ENCODE measurements at regions not wholly inside any gene's neighbourhood (a gene's known extent, or its start where the extent isn't known, plus 50 kb on each side); places are given as distances from the start of the nearest gene placed in this dataset.

GRCh38 chr2:71744781-71745180 is 291.4 kb downstream of the DYSF start:
- no peak for TF ChIP-seq POLR2AphosphoS5 (IDR thresholded peaks at IDR 0.05; ENCODE audit: borderline replicate concordance, low read depth, low read length)
- TF ChIP-seq EZH2 (IDR thresholded peaks at IDR 0.05): no peak
- no peak for TF ChIP-seq FOXP2 (optimal IDR thresholded peaks at IDR 0.05; ENCODE audit: control extremely low read depth, extremely low read length, insufficient read depth)
